Transverse colon (tissue), 4 donors: ENCODE measurements at regions not wholly inside any gene's neighbourhood (a gene's known extent, or its start where the extent isn't known, plus 50 kb on each side); places are given as distances from the start of the nearest gene placed in this dataset.

Experiments
- DNase-seq: peaks from one replicate; pipeline ENCODE4 v3.0.0-alpha.2; 2019
- H3K27ac ChIP-seq, 4 donors: fragments of 200-600 bp; sonication (generic); 2 replicates each; pipeline ENCODE4 v1.5.1; 2016 to 2018; ENCODE audit warnings: inconsistent platforms in 4 of 4
- H3K27me3 ChIP-seq: fragments of 200-600 bp; sonication (generic); 2 replicates; pipeline ENCODE4 v1.5.1; 2017; ENCODE audit warnings: inconsistent platforms
- H3K36me3 ChIP-seq, 4 donors: fragments of 200-600 bp; sonication (generic); 2 replicates each; pipeline ENCODE4 v1.5.1; 2017 to 2019; ENCODE audit warnings: inconsistent platforms in 4 of 4
- H3K4me1 ChIP-seq, 4 donors: fragments of 200-600 bp; sonication (generic); 2 replicates each; pipeline ENCODE4 v1.5.1; 2017 to 2020; ENCODE audit warnings: inconsistent platforms in 4 of 4
- H3K4me3 ChIP-seq, 4 donors: fragments of 200-600 bp; sonication (generic); 1 replicate in 1 of 4; 2 replicates in 3 of 4; pipeline versions ENCODE4 v1.5.1 to v1.6.1; 2017 to 2019; ENCODE audit warnings: inconsistent platforms in 4 of 4
- H3K9me3 ChIP-seq, 2 donors: fragments of 200-600 bp; sonication (generic); 2 replicates each; pipeline ENCODE4 v1.5.1; 2017 to 2019; ENCODE audit warnings: inconsistent platforms in 2 of 2
- EP300 ChIP-seq: sonication (generic); formaldehyde crosslinking; IDR thresholded peaks from one replicate; pipeline ENCODE4 v1.6.1; 2017; ENCODE audit warnings: antibody characterized with exemption, low read depth
- POLR2A ChIP-seq: fragments of 450-650 bp; IDR thresholded peaks from one replicate; pipeline ENCODE4 v1.6.1; 2016; ENCODE audit warnings: antibody characterized with exemption, mild to moderate bottlenecking, moderate library complexity
- POLR2AphosphoS5 ChIP-seq, 3 donors: sonication (generic); formaldehyde crosslinking; IDR thresholded peaks; one replicate each; pipeline ENCODE4 v1.6.1; 2016; ENCODE audit warnings: antibody characterized with exemption in 3 of 3
- WGBS, 2 donors: methylation state at CpG; one replicate each; pipeline ENCODE4 v1.1.5; 2018; ENCODE audit warnings: low coverage in 1 of 2; 5-methylcytosine and 5-hydroxymethylcytosine counted together
- in situ Hi-C, 4 donors: fragments of 200-750 bp; cut with MboI; loops; one replicate each; pipeline versions ENCODE4 v1.15.0 to v1.15.1; 2017; ENCODE audit warnings: low sequenced_read_pairs in 3 of 4, low pct_ligation_motif_present in 1 of 4, low pct_unique_long_range_greater_than_20kb in 1 of 4
- intact Hi-C: fragments of 100-400 bp; cut with DNase I; formaldehyde crosslinking; loops from one replicate; pipeline ENCODE4 v1.15.1; 2023; ENCODE audit warnings: low total_unique reads
- TF ChIP-seq, protein P1 (sequence below), 5 experiments: fragments of 200-600 bp in 3 of 5; fragments of 450-650 bp in 2 of 5; sonication (generic) in 3 of 5; IDR thresholded peaks; 1 replicate in 2 of 5; 2 replicates in 3 of 5; pipeline ENCODE4 v1.5.1; 2016 to 2017; ENCODE audit warnings: antibody characterized with exemption in 5 of 5, inconsistent platforms in 3 of 5, mild to moderate bottlenecking in 2 of 5, moderate library complexity in 1 of 5

DNA sequence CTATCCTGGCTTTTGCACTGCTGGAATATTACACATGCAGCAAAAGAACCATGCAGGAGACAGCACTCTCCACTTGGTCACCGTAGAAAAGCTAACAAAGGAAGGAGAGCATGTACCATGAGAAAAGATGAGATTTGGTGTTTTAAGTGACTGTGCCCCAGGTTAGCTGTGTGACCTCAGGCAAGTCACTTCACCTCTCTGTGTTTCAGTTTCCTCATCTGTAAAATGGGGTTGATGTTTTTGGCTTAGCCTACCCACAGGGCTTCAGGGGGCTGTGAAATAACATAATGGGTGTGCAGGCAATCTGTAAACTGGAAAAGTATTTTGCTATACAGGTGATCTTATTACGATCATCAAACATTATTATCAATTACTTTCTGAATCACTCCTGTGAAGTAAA, 69.3 kb upstream of the SLC6A11 start:
- in situ Hi-C loops (loop anchor here in 3 of 4 donors (10.0 to 25.0 kb wide), 3 partner anchors 392 to 409 kb away; no protein-coding TSS in a partner anchor), intact Hi-C loops (no loop called here)
- no peaks in the 10 kb centered on the region for H3K4me1 ChIP-seq
- no peak overlapping the region for H3K27ac ChIP-seq
- 80 to 85% methylated on average over 1 to 2 of the region's 2 CpGs for WGBS, 2 donors
- no peaks in the 10 kb centered on the region for H3K36me3 ChIP-seq
- no peak for TF ChIP-seq EP300
- peaks cover 14% of the 10 kb centered on the region for H3K27me3 ChIP-seq
- H3K9me3 ChIP-seq: no peaks in the 10 kb centered on the region
- no peak overlapping the region for H3K4me3 ChIP-seq
- DNase-seq: no peak

DNA sequence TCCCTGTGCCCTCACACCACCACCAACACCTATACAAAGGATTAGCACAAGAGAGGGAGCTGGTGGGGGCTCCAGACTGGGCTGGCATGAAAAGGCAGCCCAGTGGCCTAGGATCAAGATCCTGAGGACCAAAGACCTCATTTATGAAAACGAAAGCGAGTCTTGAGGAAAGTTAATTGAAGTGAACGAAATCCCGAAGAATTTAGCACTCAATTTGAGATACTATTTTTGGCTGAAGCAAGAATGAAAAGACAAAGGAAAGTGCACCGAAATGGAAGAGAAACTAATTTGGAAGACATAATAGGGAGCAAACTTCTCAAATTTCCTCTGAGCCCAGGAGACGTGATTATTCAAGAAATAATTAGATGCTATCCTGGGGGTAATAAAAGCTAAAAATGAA, 68.7 kb upstream of the SLC6A11 start:
- peaks cover 17% of the 10 kb centered on the region for H3K27me3 ChIP-seq
- TF ChIP-seq POLR2AphosphoS5 (IDR thresholded peaks at IDR 0.05) (no peak), EP300 (no peak), POLR2A (no peak)
- TF ChIP-seq, protein P1, sequence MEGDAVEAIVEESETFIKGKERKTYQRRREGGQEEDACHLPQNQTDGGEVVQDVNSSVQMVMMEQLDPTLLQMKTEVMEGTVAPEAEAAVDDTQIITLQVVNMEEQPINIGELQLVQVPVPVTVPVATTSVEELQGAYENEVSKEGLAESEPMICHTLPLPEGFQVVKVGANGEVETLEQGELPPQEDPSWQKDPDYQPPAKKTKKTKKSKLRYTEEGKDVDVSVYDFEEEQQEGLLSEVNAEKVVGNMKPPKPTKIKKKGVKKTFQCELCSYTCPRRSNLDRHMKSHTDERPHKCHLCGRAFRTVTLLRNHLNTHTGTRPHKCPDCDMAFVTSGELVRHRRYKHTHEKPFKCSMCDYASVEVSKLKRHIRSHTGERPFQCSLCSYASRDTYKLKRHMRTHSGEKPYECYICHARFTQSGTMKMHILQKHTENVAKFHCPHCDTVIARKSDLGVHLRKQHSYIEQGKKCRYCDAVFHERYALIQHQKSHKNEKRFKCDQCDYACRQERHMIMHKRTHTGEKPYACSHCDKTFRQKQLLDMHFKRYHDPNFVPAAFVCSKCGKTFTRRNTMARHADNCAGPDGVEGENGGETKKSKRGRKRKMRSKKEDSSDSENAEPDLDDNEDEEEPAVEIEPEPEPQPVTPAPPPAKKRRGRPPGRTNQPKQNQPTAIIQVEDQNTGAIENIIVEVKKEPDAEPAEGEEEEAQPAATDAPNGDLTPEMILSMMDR (IDR thresholded peaks at IDR 0.05): no peak
- no peak for DNase-seq
- H3K4me1 ChIP-seq: no peaks in the 10 kb centered on the region
- WGBS, 2 donors: 74 to 80% methylated on average over 6 of the region's 6 CpGs
- in situ Hi-C loops (loop anchor here in 3 of 4 donors (10.0 to 25.0 kb wide), 3 partner anchors 393 to 410 kb away; no protein-coding TSS in a partner anchor), intact Hi-C loops (no loop called here)
- H3K4me3 ChIP-seq: no peak overlapping the region
- H3K27ac ChIP-seq: no peak overlapping the region
- no peaks in the 10 kb centered on the region for H3K9me3 ChIP-seq
- no peaks in the 10 kb centered on the region for H3K36me3 ChIP-seq

DNA sequence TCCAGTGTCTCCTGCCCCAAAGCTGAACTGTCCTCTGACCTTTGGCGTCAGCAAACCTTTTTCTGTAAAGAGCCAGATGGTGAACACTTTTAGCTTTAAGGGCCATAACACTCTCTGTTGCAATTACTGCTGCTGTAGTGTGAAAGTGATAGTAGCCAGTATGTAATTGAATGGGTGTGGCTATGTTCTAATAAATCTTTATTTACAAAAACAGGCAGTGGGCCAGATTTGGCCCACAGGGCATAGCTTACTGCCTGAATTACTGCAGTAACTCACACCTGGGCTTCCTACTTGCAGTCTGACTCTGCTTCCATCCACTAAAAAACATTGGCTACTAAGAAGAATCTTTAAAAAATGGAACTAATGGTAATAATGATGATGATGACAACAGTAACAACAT, 68.0 kb upstream of the SLC6A11 start:
- peaks cover 24% of the 10 kb centered on the region for H3K27me3 ChIP-seq
- no peaks in the 10 kb centered on the region for H3K36me3 ChIP-seq
- intact Hi-C loops (no loop called here), in situ Hi-C loops (loop anchor here in 3 of 4 donors (10.0 to 25.0 kb wide), 3 partner anchors 393 to 411 kb away; no protein-coding TSS in a partner anchor)
- WGBS, 2 donors: 14 to 29% methylated on average over 1 of the region's 1 CpG
- no peak overlapping the region for H3K27ac ChIP-seq
- no peak for DNase-seq
- H3K4me1 ChIP-seq: no peaks in the 10 kb centered on the region
- no peaks in the 10 kb centered on the region for H3K9me3 ChIP-seq
- TF ChIP-seq POLR2A: no peak
- TF ChIP-seq, protein P1 (IDR thresholded peaks at IDR 0.05): no peak
- TF ChIP-seq EP300: no peak
- TF ChIP-seq POLR2AphosphoS5 (IDR thresholded peaks at IDR 0.05): no peak
- no peak overlapping the region for H3K4me3 ChIP-seq

DNA sequence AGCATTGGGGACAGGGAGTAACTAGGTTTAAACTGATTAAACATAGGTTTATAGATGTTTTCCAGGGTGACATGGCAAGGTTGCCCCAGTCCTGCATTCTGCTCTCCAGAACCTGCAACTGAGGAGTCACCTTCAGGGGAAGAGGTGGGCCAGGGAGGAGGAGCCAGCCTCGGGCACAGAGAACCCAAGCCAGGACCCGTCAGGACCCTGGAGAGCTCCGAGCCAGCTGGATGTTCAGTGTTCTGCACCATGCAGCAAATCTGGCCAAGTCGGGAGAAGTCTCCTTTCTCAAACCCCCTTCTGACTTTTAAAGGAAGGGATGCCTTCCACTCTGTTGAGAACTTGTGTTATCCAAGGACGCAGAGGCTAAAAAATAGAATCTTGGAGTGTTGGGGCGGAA, 62.1 kb upstream of the SLC6A11 start:
- no peaks in the 10 kb centered on the region for H3K9me3 ChIP-seq
- 19 to 80% methylated on average over 1 to 6 of the region's 6 CpGs for WGBS, 2 donors
- in situ Hi-C loops: loop anchor here in 2 of 4 donors (25.0 kb wide), 1 partner anchor 308 kb away; no protein-coding TSS in a partner anchor
- TF ChIP-seq, protein P1 (IDR thresholded peaks at IDR 0.05): no peak
- TF ChIP-seq EP300: no peak
- TF ChIP-seq POLR2AphosphoS5 (IDR thresholded peaks at IDR 0.05): no peak
- TF ChIP-seq POLR2A: no peak
- H3K27me3 ChIP-seq: peaks cover 18% of the 10 kb centered on the region
- no peak overlapping the region for H3K4me3 ChIP-seq
- DNase-seq: no peak
- no peak overlapping the region for H3K27ac ChIP-seq
- intact Hi-C loops: no loop called here
- H3K4me1 ChIP-seq: no peaks in the 10 kb centered on the region
- no peaks in the 10 kb centered on the region for H3K36me3 ChIP-seq

DNA sequence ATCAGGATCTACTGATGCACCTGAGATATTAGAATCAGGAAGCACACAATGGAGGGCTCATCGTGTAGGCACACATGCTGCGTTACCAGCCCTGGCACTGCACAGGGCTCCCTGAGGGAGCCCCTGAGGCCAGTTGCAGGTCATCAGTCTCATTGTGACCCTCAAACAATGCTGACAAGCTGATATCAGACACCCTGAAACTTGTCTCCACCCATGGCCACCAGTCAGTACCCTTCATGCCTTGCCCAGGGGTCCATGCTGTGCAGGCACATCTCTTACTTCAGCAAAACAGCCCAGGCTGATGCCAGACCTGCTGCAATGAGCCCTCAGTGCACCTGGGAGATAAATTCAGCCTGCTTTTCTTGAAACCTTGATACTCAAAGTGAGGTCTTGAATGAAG, 59.5 kb upstream of the SLC6A11 start:
- TF ChIP-seq POLR2AphosphoS5 (IDR thresholded peaks at IDR 0.05): no peak
- no peak for TF ChIP-seq EP300
- no peak for TF ChIP-seq POLR2A
- TF ChIP-seq, protein P1 (IDR thresholded peaks at IDR 0.05): no peak
- Histone ChIP-seq H3K4me3 (no peak overlapping the region), H3K9me3 (no peaks in the 10 kb centered on the region), H3K27ac (no peak overlapping the region), H3K27me3 (peaks cover 25% of the 10 kb centered on the region), H3K36me3 (no peaks in the 10 kb centered on the region), H3K4me1 (no peaks in the 10 kb centered on the region)
- no peak for DNase-seq
- intact Hi-C loops (no loop called here), in situ Hi-C loops (loop anchor here in 2 of 4 donors (25.0 kb wide), 1 partner anchor 306 kb away; no protein-coding TSS in a partner anchor)
- 73% methylated on average over 2 of the region's 2 CpGs; no CpG with 5 or more reads in 1 of the 2 donors for WGBS, 2 donors
